OCI-LY1 (cell line): ENCODE measurements at regions not wholly inside any gene's neighbourhood (a gene's known extent, or its start where the extent isn't known, plus 50 kb on each side); places are given as distances from the start of the nearest gene placed in this dataset.

Experiments
- CTCF ChIP-seq: fragments of 200-600 bp; sonication (generic), shearing (Covaris generic); IDR thresholded peaks from 2 replicates; pipeline ENCODE4 v1.5.1; 2017; ENCODE audit warnings: mild to moderate bottlenecking, antibody characterized with exemption, low read length, moderate library complexity, mixed read lengths
- EZH2 ChIP-seq: fragments of 200-600 bp; sonication (generic), shearing (Covaris generic); IDR thresholded peaks from 2 replicates; pipeline ENCODE4 v1.8.0; 2017; ENCODE audit warnings: borderline replicate concordance, mixed run types, mild to moderate bottlenecking, antibody characterized with exemption, low read length, moderate library complexity, mixed read lengths

DNA sequence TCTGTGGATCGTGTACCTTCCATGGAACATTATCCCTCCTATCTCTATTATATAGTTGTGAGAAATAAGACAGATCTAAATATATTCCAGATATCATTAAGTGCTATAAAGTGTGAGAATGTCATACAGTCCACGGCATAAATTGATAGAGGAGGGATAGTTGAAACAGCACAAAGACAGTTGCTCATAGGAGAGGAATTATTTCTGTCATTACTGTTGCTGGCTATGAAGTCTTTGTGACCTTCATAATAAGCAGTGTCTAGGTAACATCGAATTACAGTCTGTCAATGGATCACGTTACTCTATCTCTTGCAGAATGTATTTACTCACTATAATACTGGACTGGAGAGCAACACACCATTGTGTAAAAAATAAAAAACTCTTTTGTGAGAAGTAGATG is 671.5 kb upstream of the PCDH20 start:
- no peak for TF ChIP-seq CTCF
- no peak for TF ChIP-seq EZH2
